ENCODE measurements at regions not wholly inside any gene's neighbourhood (a gene's known extent, or its start where the extent isn't known, plus 50 kb on each side); places are given as distances from the start of the nearest gene placed in this dataset.

DNA sequence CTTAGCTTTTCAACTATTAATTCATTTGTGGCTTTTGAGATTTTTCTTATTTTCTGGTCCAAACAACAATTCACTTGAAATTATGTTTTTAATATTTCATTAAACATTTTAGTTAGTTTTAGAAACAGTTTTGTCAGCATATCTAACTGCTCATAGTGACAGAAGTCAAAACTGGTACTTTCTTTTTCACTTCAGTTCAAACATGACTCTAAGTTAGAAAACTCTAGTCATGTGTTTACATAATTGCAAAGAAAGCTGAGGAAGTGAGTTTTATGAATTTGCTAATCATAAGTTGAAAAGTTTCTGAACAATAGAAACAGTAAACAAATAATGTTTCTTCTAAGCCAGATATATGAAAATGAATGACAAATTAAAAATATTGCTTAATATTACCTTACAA, 1931.0 kb downstream of the EFNA5 start:
- TF ChIP-seq, protein P1, sequence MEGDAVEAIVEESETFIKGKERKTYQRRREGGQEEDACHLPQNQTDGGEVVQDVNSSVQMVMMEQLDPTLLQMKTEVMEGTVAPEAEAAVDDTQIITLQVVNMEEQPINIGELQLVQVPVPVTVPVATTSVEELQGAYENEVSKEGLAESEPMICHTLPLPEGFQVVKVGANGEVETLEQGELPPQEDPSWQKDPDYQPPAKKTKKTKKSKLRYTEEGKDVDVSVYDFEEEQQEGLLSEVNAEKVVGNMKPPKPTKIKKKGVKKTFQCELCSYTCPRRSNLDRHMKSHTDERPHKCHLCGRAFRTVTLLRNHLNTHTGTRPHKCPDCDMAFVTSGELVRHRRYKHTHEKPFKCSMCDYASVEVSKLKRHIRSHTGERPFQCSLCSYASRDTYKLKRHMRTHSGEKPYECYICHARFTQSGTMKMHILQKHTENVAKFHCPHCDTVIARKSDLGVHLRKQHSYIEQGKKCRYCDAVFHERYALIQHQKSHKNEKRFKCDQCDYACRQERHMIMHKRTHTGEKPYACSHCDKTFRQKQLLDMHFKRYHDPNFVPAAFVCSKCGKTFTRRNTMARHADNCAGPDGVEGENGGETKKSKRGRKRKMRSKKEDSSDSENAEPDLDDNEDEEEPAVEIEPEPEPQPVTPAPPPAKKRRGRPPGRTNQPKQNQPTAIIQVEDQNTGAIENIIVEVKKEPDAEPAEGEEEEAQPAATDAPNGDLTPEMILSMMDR (IDR thresholded peaks at IDR 0.05; ENCODE audit: low read depth, low read length): no peak
- TF ChIP-seq EZH2phosphoT487 (IDR thresholded peaks at IDR 0.05; ENCODE audit: low read depth): no peak
